HEK293 (cell line): ENCODE measurements at regions not wholly inside any gene's neighbourhood (a gene's known extent, or its start where the extent isn't known, plus 50 kb on each side); places are given as distances from the start of the nearest gene placed in this dataset.

Experiments
- CTCF ChIA-PET: fragments of 350-600 bp; formaldehyde crosslinking; extraction: SDS; loops from one replicate; lab custom pipeline; 2021; ENCODE audit warnings: antibody characterized with exemption; lab: Yijun Ruan, JAX
- POLR2A ChIA-PET: fragments of 300-600 bp; formaldehyde crosslinking; extraction: SDS; loops from one replicate; lab custom pipeline; 2020; ENCODE audit warnings: antibody characterized with exemption, inconsistent platforms; lab: Yijun Ruan, JAX
- H3K27ac ChIP-seq: fragments of 200-500 bp; sonication (Bioruptor generic); 2 replicates; pipeline ENCODE4 v1.5.1; 2014; ENCODE audit warnings: low read depth, low read length, control low read depth, inconsistent platforms; ENCODE audit errors: extremely low read depth
- H3K36me3 ChIP-seq, 2 experiments: fragments of 200-500 bp in 1 of 2; sonication (Bioruptor generic) in 1 of 2; 1 replicate in 1 of 2; 2 replicates in 1 of 2; pipeline ENCODE4 v1.5.1; 2014 to 2017; ENCODE audit warnings: inconsistent platforms in 2 of 2, low read length in 2 of 2; ENCODE audit not compliant: control insufficient read depth in 2 of 2, insufficient read depth in 1 of 2
- H3K4me1 ChIP-seq: fragments of 200-500 bp; sonication (Bioruptor generic); 2 replicates; pipeline ENCODE4 v1.5.1; 2014; ENCODE audit warnings: mild to moderate bottlenecking, low read length, inconsistent platforms; ENCODE audit not compliant: control insufficient read depth, insufficient read depth
- H3K4me3 ChIP-seq: 2 replicates; pipeline ENCODE4 v1.5.1; 2011; ENCODE audit warnings: low read depth, mild to moderate bottlenecking, control low read depth, low read length, moderate library complexity
- H3K9me3 ChIP-seq: fragments of 200-500 bp; sonication (Bioruptor generic); 2 replicates; pipeline ENCODE4 v1.5.1; 2014; ENCODE audit warnings: low read depth, low read length, inconsistent platforms; ENCODE audit not compliant: control insufficient read depth, insufficient read depth
- GLI4 ChIP-seq: fragments of 450-650 bp; formaldehyde crosslinking; IDR thresholded peaks from 2 replicates; pipeline ENCODE4 v1.5.1; 2016; ENCODE audit warnings: missing biosample characterization, missing genetic modification characterization
- REPIN1 ChIP-seq: fragments of 450-650 bp; formaldehyde crosslinking; IDR thresholded peaks from 2 replicates; pipeline ENCODE4 v1.5.1; 2017; ENCODE audit warnings: missing biosample characterization, missing genetic modification characterization, low read depth
- REST ChIP-seq: fragments of 450-650 bp; formaldehyde crosslinking; IDR thresholded peaks from 2 replicates; pipeline ENCODE4 v1.5.1; 2016; ENCODE audit warnings: missing biosample characterization, missing genetic modification characterization
- ZBTB26 ChIP-seq: fragments of 450-650 bp; formaldehyde crosslinking; optimal IDR thresholded peaks from 2 replicates; pipeline ENCODE3; 2016; ENCODE audit warnings: missing biosample characterization, mild to moderate bottlenecking, missing genetic modification characterization
- ZNF175 ChIP-seq: fragments of 450-650 bp; formaldehyde crosslinking; IDR thresholded peaks from 2 replicates; pipeline ENCODE4 v1.5.1; 2016; ENCODE audit warnings: missing biosample characterization, missing genetic modification characterization
- ZNF184 ChIP-seq: fragments of 450-650 bp; IDR thresholded peaks from 2 replicates; pipeline ENCODE4 v1.5.1; 2018; ENCODE audit warnings: missing biosample characterization, mild to moderate bottlenecking, missing genetic modification characterization
- ZNF280D ChIP-seq: fragments of 450-650 bp; formaldehyde crosslinking; IDR thresholded peaks from 2 replicates; pipeline ENCODE4 v1.5.1; 2016; ENCODE audit warnings: missing biosample characterization, missing genetic modification characterization
- ZNF394 ChIP-seq: fragments of 450-650 bp; formaldehyde crosslinking; IDR thresholded peaks from 2 replicates; pipeline ENCODE4 v1.5.1; 2016; ENCODE audit warnings: missing biosample characterization, missing genetic modification characterization, mild to moderate bottlenecking, moderate library complexity, borderline replicate concordance
- ZNF423 ChIP-seq: fragments of 450-650 bp; formaldehyde crosslinking; IDR thresholded peaks from 2 replicates; pipeline ENCODE4 v1.5.1; 2016; ENCODE audit warnings: missing biosample characterization, missing genetic modification characterization
- ZNF488 ChIP-seq: fragments of 450-650 bp; formaldehyde crosslinking; IDR thresholded peaks from 2 replicates; pipeline ENCODE4 v1.5.1; 2016; ENCODE audit warnings: missing biosample characterization, missing genetic modification characterization
- ZNF510 ChIP-seq: fragments of 450-650 bp; formaldehyde crosslinking; IDR thresholded peaks from 2 replicates; pipeline ENCODE4 v1.5.1; 2018; ENCODE audit warnings: mild to moderate bottlenecking, missing genetic modification characterization, missing biosample characterization; ENCODE audit not compliant: insufficient replicate concordance
- ZNF514 ChIP-seq: fragments of 450-650 bp; formaldehyde crosslinking; IDR thresholded peaks from 2 replicates; pipeline ENCODE4 v1.5.1; 2016; ENCODE audit warnings: missing biosample characterization, missing genetic modification characterization
- ZNF518A ChIP-seq: fragments of 450-650 bp; formaldehyde crosslinking; conservative IDR thresholded peaks from 2 replicates; pipeline ENCODE4 v1.5.1; 2016; ENCODE audit warnings: low read depth, missing biosample characterization, missing genetic modification characterization
- ZNF747 ChIP-seq: fragments of 450-650 bp; formaldehyde crosslinking; IDR thresholded peaks from 2 replicates; pipeline ENCODE4 v1.5.1; 2016; ENCODE audit warnings: missing biosample characterization, missing genetic modification characterization
- ZXDB ChIP-seq: fragments of 450-650 bp; formaldehyde crosslinking; IDR thresholded peaks from 2 replicates; pipeline ENCODE4 v1.5.1; 2016; ENCODE audit warnings: missing biosample characterization, missing genetic modification characterization

GRCh38 chr10:78808736-78809367 is 259.9 kb upstream of the ZMIZ1 start:
- H3K4me3 ChIP-seq, result no peak overlapping the region
- CTCF ChIA-PET, result no interaction called here
- no peak for TF ChIP-seq ZNF514 (tag by site-specific recombination)
- TF ChIP-seq ZNF280D (tag by site-specific recombination), result no peak
- no peak for TF ChIP-seq ZBTB26 (tag by site-specific recombination)
- TF ChIP-seq ZXDB (tag by site-specific recombination), result no peak
- no peak for TF ChIP-seq ZNF423
- TF ChIP-seq ZNF747 (tag by site-specific recombination), result no peak
- no peak for TF ChIP-seq ZNF184
- no peak for TF ChIP-seq ZNF488 (tag by site-specific recombination)
- TF ChIP-seq REST, result no peak
- TF ChIP-seq REPIN1 (tag by site-specific recombination), result no peak
- no peak for TF ChIP-seq ZNF394 (tag by site-specific recombination)
- no peak for TF ChIP-seq GLI4 (tag by site-specific recombination)
- TF ChIP-seq ZNF510 (tag by site-specific recombination), result no peak
- no peak for TF ChIP-seq ZNF175
- no peak for TF ChIP-seq ZNF518A (tag by site-specific recombination)
- no peaks in the 10 kb centered on the region for H3K36me3 ChIP-seq
- no peaks in the 10 kb centered on the region for H3K9me3 ChIP-seq
- H3K27ac ChIP-seq, result no peak overlapping the region
- POLR2A ChIA-PET, result no interaction called here
- H3K4me1 ChIP-seq, result peaks cover 7% of the 10 kb centered on the region; the same call in 1 of the 2 replicates
